ENCODE measurements at regions not wholly inside any gene's neighbourhood (a gene's known extent, or its start where the extent isn't known, plus 50 kb on each side); places are given as distances from the start of the nearest gene placed in this dataset.

DNA sequence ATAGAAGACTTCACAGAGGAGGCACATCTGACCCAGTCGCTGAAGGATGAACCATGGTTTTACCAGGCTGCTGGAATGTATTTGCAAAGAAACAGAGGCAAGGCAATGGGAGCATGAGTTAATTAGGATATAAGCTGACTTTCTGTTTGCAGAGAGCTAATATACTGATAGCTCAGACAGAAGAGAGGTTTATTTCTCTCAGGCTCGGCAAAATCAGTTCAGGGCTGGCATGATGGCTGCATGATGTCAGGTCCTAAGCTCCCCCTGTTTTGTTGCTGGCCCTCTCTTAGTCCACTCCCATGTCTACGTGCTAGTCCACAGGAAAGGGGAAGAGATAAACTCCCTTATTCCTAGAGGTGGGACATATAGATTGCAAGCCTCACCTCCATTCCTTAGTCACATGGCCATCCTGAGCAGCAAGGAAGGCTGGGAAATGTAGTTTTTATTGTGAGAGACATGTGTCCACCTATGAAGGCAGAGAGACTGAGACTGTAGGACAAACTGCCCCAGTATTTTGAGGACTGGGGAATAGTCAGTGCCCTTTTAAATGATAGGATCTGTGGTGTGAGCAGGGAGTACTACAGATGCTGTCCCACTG lies 224.5 kb downstream of the VRK1 start:
- TF ChIP-seq, protein P1, sequence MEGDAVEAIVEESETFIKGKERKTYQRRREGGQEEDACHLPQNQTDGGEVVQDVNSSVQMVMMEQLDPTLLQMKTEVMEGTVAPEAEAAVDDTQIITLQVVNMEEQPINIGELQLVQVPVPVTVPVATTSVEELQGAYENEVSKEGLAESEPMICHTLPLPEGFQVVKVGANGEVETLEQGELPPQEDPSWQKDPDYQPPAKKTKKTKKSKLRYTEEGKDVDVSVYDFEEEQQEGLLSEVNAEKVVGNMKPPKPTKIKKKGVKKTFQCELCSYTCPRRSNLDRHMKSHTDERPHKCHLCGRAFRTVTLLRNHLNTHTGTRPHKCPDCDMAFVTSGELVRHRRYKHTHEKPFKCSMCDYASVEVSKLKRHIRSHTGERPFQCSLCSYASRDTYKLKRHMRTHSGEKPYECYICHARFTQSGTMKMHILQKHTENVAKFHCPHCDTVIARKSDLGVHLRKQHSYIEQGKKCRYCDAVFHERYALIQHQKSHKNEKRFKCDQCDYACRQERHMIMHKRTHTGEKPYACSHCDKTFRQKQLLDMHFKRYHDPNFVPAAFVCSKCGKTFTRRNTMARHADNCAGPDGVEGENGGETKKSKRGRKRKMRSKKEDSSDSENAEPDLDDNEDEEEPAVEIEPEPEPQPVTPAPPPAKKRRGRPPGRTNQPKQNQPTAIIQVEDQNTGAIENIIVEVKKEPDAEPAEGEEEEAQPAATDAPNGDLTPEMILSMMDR (IDR thresholded peaks at IDR 0.05) = no peak
- Histone ChIP-seq H3K27ac (no peak overlapping the region), H3K27me3 (ENCODE audit: insufficient read depth in 3 of 3, low read length in 2 of 3) (no peaks in the 10 kb centered on the region), H3K4me3 (no peak overlapping the region), H3K36me3 (ENCODE audit: insufficient read depth in 1 of 2, low read depth in 1 of 2) (no peaks in the 10 kb centered on the region), H3K9me3 (no peaks in the 10 kb centered on the region), H3K4me1 (no peaks in the 10 kb centered on the region)
- ATAC-seq (no peak), DNase-seq (no peak)
- WGBS, 3 donors = 61% methylated on average over 3 of the region's 3 CpGs
- intact Hi-C loops (cut with DNase I) = no loop called here

DNA sequence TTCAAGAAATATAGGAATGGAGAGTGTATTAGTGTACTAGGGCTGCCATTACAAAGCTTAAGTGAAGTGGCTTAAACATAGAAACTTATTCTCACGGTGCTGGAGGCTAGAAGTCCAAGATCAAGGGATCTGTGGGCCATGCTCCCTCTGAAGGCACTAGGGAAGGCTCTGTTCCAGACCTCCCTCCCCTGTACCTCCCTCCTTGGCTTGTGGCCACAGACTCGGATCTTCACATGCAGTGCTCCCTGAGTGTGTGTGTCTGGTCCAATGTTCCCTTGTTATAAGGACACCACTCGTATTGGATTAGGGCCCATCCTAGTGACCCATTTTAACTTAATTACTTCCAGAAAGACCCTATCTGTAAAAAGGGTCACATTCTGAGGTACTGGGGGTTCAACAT lies 225.6 kb downstream of the VRK1 start:
- intact Hi-C loops (cut with DNase I) = no loop called here
- 56 to 64% (median 56%) methylated on average over 3 of the region's 3 CpGs for WGBS, 3 donors
- Histone ChIP-seq H3K36me3 (ENCODE audit: insufficient read depth in 1 of 2, low read depth in 1 of 2) (no peaks in the 10 kb centered on the region), H3K4me3 (no peak overlapping the region), H3K27ac (no peak overlapping the region), H3K4me1 (no peaks in the 10 kb centered on the region), H3K27me3 (ENCODE audit: insufficient read depth in 3 of 3, low read length in 2 of 3) (no peaks in the 10 kb centered on the region), H3K9me3 (no peaks in the 10 kb centered on the region)
- DNase-seq = no peak
- no peak for ATAC-seq
- TF ChIP-seq, protein P1 (IDR thresholded peaks at IDR 0.05) = no peak

DNA sequence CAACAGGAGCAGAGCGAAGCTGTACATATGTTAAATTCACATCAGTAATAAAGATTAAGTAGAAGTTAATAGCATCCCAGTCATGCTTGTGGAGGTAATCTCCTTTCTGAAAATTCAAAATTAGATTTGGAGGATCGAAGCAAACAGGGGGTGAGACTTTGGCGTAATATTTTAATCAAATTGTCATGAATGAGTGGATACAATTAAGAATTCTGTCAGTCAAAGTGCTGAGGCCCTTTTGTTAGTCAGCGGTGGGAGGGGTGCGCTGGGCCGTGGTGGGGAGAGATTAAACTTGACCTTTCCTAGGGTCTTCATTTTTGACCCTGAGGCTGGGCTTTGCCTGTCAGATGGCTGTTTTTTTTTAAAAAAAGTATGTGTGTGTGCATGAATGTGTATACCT lies 226.7 kb downstream of the VRK1 start:
- TF ChIP-seq, protein P1 (IDR thresholded peaks at IDR 0.05) = no peak
- no peak overlapping the region for H3K4me3 ChIP-seq
- intact Hi-C loops (cut with DNase I) = no loop called here
- H3K27ac ChIP-seq = no peak overlapping the region
- DNase-seq = no peak
- no peaks in the 10 kb centered on the region for H3K4me1 ChIP-seq
- H3K27me3 ChIP-seq (ENCODE audit: insufficient read depth in 3 of 3, low read length in 2 of 3) = peaks cover 0 to 3% (median 0%) of the 10 kb centered on the region in 3 donors
- WGBS, 3 donors = 84 to 86% (median 85%) methylated on average over 6 of the region's 6 CpGs
- H3K36me3 ChIP-seq (ENCODE audit: insufficient read depth in 1 of 2, low read depth in 1 of 2) = no peaks in the 10 kb centered on the region
- no peaks in the 10 kb centered on the region for H3K9me3 ChIP-seq
- no peak for ATAC-seq

DNA sequence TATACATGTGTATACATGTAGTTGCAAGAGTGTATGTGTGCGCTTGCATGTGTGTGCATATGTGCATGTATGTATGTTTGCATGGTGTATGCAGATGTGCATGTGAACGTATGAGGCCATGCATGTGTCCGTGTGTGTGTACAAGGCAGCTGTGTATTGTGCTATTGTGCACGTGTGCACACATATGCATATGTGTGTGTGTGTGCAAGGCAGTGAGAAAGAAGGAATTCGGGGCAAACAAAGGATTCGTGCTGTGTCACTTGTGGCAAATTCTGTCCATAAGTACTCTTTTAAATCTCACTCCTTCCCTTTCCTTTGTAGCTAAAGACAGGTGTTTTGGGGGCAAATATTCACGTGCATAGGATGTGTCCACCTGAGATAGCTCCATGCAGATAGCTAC lies 227.1 kb downstream of the VRK1 start:
- H3K4me3 ChIP-seq = no peak overlapping the region
- intact Hi-C loops (cut with DNase I) = no loop called here
- no peak for ATAC-seq
- TF ChIP-seq, protein P1 (IDR thresholded peaks at IDR 0.05) = no peak
- no peak for DNase-seq
- H3K36me3 ChIP-seq (ENCODE audit: insufficient read depth in 1 of 2, low read depth in 1 of 2) = no peaks in the 10 kb centered on the region
- WGBS, 3 donors = 85 to 91% (median 86%) methylated on average over 7 of the region's 7 CpGs
- no peaks in the 10 kb centered on the region for H3K4me1 ChIP-seq
- H3K9me3 ChIP-seq = no peaks in the 10 kb centered on the region
- H3K27me3 ChIP-seq (ENCODE audit: insufficient read depth in 3 of 3, low read length in 2 of 3) = peaks cover 0 to 3% (median 0%) of the 10 kb centered on the region in 3 donors
- no peak overlapping the region for H3K27ac ChIP-seq

DNA sequence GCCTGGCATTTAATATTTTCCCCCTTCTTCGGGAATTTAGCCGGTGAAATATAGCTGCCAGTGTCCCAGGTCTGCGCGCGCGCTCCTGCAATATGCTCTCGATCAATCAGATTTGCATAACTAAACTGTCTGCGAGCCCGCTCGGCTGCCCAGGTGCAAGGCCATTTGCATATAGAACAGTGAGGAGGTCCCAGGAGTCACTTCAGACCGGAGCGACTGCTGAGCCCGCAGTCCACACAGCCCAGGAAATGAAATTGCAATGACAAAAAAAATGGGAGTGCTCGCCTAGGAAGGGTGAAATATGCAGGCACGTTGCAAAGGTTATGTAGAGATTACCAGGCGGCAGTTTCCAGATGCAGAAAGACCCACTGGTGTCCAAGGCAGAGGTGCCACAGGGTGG lies 228.5 kb downstream of the VRK1 start:
- TF ChIP-seq, protein P1 (IDR thresholded peaks at IDR 0.05) = no peak
- no peak for ATAC-seq
- H3K36me3 ChIP-seq (ENCODE audit: insufficient read depth in 1 of 2, low read depth in 1 of 2) = no peaks in the 10 kb centered on the region
- H3K27me3 ChIP-seq (ENCODE audit: insufficient read depth in 3 of 3, low read length in 2 of 3) = peaks cover 0 to 3% (median 0%) of the 10 kb centered on the region in 3 donors
- H3K4me1 ChIP-seq = no peaks in the 10 kb centered on the region
- intact Hi-C loops (cut with DNase I) = no loop called here
- DNase-seq = no peak
- no peak overlapping the region for H3K27ac ChIP-seq
- no peaks in the 10 kb centered on the region for H3K9me3 ChIP-seq
- H3K4me3 ChIP-seq = no peak overlapping the region
- WGBS, 3 donors = 48 to 53% (median 51%) methylated on average over 16 of the region's 16 CpGs

Data from psoas muscle (tissue), 7 donors.